GM20000 (cell line): ENCODE measurements at regions not wholly inside any gene's neighbourhood (a gene's known extent, or its start where the extent isn't known, plus 50 kb on each side); places are given as distances from the start of the nearest gene placed in this dataset.

Source experiments
- DNase-seq: peaks from one replicate; pipeline ENCODE4 v3.0.0; 2012; ENCODE audit warnings: low spot score
- TF ChIP-seq, protein P1 (sequence below): IDR thresholded peaks from 2 replicates; pipeline ENCODE4 v1.5.1; 2012; ENCODE audit warnings: mild to moderate bottlenecking, control low read depth; ENCODE audit errors: extremely low read depth, missing control alignments

DNA sequence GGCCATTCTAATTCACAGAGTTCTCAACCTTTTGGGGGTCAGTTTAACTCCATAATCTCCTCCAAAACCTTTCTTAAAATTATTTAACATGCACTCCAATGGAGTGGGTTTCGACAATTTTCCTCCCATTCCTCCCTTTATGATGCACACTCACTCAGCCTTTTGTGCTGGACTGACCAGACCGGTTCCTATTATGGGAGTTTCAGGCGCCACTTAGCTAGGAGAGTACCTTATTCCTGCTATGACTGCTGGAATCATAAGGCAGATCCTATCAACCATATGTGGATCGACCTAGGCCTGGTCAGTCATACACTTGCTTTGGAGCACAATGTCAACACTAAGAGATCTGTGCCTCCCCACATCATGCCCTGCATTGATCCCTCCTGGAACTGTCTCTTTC is 63.9 kb upstream of the MOCS1 start:
- TF ChIP-seq, protein P1, sequence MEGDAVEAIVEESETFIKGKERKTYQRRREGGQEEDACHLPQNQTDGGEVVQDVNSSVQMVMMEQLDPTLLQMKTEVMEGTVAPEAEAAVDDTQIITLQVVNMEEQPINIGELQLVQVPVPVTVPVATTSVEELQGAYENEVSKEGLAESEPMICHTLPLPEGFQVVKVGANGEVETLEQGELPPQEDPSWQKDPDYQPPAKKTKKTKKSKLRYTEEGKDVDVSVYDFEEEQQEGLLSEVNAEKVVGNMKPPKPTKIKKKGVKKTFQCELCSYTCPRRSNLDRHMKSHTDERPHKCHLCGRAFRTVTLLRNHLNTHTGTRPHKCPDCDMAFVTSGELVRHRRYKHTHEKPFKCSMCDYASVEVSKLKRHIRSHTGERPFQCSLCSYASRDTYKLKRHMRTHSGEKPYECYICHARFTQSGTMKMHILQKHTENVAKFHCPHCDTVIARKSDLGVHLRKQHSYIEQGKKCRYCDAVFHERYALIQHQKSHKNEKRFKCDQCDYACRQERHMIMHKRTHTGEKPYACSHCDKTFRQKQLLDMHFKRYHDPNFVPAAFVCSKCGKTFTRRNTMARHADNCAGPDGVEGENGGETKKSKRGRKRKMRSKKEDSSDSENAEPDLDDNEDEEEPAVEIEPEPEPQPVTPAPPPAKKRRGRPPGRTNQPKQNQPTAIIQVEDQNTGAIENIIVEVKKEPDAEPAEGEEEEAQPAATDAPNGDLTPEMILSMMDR, result no peak
- no peak for DNase-seq

DNA sequence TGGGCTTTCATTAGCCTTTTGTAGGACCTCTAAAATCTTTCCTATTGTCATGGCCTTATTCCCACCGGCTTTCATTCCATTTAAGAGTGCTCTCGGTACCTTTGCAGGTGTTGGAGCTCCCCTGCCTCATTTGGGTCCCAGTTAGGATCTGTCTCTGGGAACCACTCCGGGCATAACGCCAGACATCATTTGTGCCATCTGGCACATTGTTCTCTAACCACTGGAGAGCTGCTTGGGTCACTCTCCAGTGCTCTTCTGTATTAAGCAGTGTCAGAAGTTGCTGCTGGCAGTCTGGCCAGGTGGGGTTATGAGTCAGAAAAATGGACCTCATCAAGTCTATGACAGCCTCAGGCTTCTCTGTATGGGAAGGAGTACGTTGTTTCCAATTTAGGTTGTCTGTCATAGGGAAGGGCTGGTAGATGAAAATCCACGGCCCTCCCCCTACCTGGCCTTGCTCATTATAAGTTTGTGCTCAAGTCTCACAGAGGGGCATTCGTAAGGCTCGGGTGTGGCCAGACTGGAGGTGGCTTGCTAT is 62.9 kb upstream of the MOCS1 start:
- no peak for DNase-seq
- TF ChIP-seq, protein P1, result no peak

DNA sequence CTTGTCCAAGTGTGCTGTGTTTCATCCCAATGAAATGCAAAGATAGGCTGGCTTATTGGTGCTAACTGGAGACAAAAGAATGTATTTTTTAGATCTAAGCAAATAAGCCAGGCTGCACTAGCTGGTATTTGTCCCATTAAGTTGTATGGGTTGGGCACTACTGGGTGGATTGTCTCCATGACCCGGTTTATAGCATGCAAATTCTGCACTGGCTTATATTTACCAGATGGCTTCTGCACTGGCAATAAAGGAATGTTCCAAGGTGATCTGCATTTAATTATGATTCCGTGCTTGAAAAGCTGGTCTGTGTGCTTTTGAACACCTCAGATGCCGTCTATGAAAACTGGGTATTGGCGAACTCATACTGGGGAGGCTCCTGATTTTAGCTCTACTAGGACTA is 61.4 kb upstream of the MOCS1 start:
- no peak for DNase-seq
- TF ChIP-seq, protein P1, result no peak

DNA sequence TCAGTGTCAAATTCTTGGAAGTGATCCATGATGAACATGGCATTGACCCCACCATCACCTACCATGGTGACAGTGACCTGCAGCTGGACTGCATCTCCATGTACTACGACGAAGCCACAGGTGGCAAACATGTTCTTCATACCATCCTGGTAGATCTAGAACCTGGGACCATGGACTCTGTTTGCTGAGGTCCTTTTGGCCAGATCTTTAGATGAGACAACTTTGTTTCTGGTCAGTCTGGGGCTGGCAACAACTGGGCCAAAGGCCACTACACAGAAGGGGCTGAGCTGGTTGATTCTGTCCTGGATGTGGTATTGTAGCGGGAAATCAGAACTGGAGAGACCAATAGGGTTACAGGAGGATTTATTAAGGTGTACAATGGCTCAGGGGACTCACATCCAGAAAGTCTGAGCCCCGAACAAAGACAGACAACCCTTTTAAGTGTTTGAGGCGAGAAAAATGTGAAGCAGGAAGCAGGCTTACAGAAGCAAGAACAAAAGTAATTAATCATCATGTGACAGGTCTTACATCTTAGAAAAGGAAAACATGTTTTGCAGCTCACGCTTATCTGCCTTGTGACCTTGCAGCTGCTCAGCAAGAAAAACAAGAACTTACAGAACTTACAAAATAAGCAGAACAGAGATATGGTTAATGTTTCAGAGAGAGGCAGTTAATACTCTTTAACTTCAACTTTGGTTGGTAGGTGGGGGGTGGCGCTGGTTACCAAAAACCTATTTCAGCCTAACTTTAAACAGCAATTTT is 58.8 kb upstream of the MOCS1 start:
- DNase-seq, result no peak

More for the DNA sequence above, 58.8 kb upstream of the MOCS1 start:
- TF ChIP-seq, protein P1, result no peak
